ENCODE measurements at regions not wholly inside any gene's neighbourhood (a gene's known extent, or its start where the extent isn't known, plus 50 kb on each side); places are given as distances from the start of the nearest gene placed in this dataset.

- TF ChIP-seq CTCF (IDR thresholded peaks at IDR 0.05), result no peak
- TF ChIP-seq POLR2A (IDR thresholded peaks at IDR 0.05), result no peak
- no peak for TF ChIP-seq EP300 (IDR thresholded peaks at IDR 0.05)
These were observed 94.5 kb downstream of the JRKL start for GRCh38 chr11:96484361-96484760.
